Kidney (tissue), 13 donors: ENCODE measurements at regions not wholly inside any gene's neighbourhood (a gene's known extent, or its start where the extent isn't known, plus 50 kb on each side); places are given as distances from the start of the nearest gene placed in this dataset.

Experiments used
- DNase-seq, 5 donors: peaks; one replicate each; pipeline ENCODE4 v3.0.0-alpha.2; 2013 to 2020
- FAIRE-seq: peaks from 2 replicates; lab custom pipeline; 2012; peaks lifted over from hg19 to GRCh38; lab: Jason Lieb, UNC
- H3K27ac ChIP-seq, 2 donors: one replicate each; pipeline ENCODE4 v1.7.0; 2013; ENCODE audit warnings: low read depth in 2 of 2, low read length in 2 of 2, inconsistent platforms in 1 of 2
- H3K27me3 ChIP-seq: one replicate; pipeline ENCODE4 v1.7.1; 2013; ENCODE audit warnings: low read length, inconsistent platforms; ENCODE audit not compliant: control insufficient read depth, insufficient read depth
- H3K36me3 ChIP-seq, 3 donors: one replicate each; pipeline versions ENCODE4 v1.7.0 to v1.7.1; 2013; ENCODE audit warnings: low read length in 3 of 3, control low read depth in 1 of 3, inconsistent platforms in 1 of 3; ENCODE audit not compliant: insufficient read depth in 3 of 3, control insufficient read depth in 2 of 3
- H3K4me1 ChIP-seq, 3 donors: one replicate each; pipeline versions ENCODE4 v1.7.0 to v1.7.1; 2013; ENCODE audit warnings: low read length in 3 of 3, inconsistent platforms in 1 of 3, low read depth in 1 of 3; ENCODE audit not compliant: control insufficient read depth in 2 of 3, insufficient read depth in 2 of 3
- H3K4me3 ChIP-seq, 3 donors: one replicate each; pipeline versions ENCODE4 v1.7.0 to v1.8.1; 2013; ENCODE audit warnings: low read length in 3 of 3, control low read depth in 1 of 3, inconsistent platforms in 1 of 3
- H3K9ac ChIP-seq, 3 donors: one replicate each; pipeline versions ENCODE4 v1.7.0 to v1.7.1; 2013; ENCODE audit warnings: low read length in 3 of 3, control low read depth in 1 of 3, inconsistent platforms in 1 of 3
- H3K9me3 ChIP-seq, 3 donors: one replicate each; pipeline versions ENCODE4 v1.7.0 to v1.7.1; 2013; ENCODE audit warnings: low read length in 3 of 3, control low read depth in 1 of 3, inconsistent platforms in 1 of 3; ENCODE audit not compliant: control insufficient read depth in 2 of 3, insufficient read depth in 1 of 3
- CTCF ChIP-seq: IDR thresholded peaks from 3 replicates; pipeline ENCODE4 v1.5.1; 2012; ENCODE audit warnings: mild to moderate bottlenecking, moderate library complexity, borderline replicate concordance; ENCODE audit not compliant: insufficient read depth; ENCODE audit errors: extremely low read depth
- intact Hi-C: fragments of 100-400 bp; cut with DNase I; formaldehyde crosslinking; loops from one replicate; pipeline ENCODE4 v1.11.1; 2022
- donor health status: control.
- donor health status: control.
- donor health status: control.
- donor health status: control.
- donor health status: control.
- donor health status: DM: yes; HTN: yes; CAD: no.
- donor health status: Normal renal cell carcinoma (clear cell type).

GRCh38 chr3:147008458-147008857, 397.9 kb downstream of the ZIC4 start:
- DNase-seq = no peak
- Histone ChIP-seq H3K27ac (no peak overlapping the region), H3K36me3 (no peaks in the 10 kb centered on the region), H3K4me3 (no peak overlapping the region), H3K9ac (no peak overlapping the region), H3K27me3 (no peaks in the 10 kb centered on the region), H3K4me1 (no peaks in the 10 kb centered on the region), H3K9me3 (no peaks in the 10 kb centered on the region)
- FAIRE-seq = no peak
- intact Hi-C loops = no loop called here
- no peak for TF ChIP-seq CTCF

GRCh38 chr3:147007736-147008245, 398.6 kb downstream of the ZIC4 start:
- intact Hi-C loops = no loop called here
- Histone ChIP-seq H3K9me3 (no peaks in the 10 kb centered on the region), H3K27ac (no peak overlapping the region), H3K36me3 (no peaks in the 10 kb centered on the region), H3K9ac (no peak overlapping the region), H3K4me1 (no peaks in the 10 kb centered on the region), H3K27me3 (no peaks in the 10 kb centered on the region), H3K4me3 (no peak overlapping the region)
- DNase-seq = no peak
- TF ChIP-seq CTCF = no peak
- no peak for FAIRE-seq

GRCh38 chr3:147002721-147003120, 397.6 kb upstream of the PLSCR5 start:
- DNase-seq (no peak), FAIRE-seq (no peak)
- Histone ChIP-seq H3K4me1 (no peaks in the 10 kb centered on the region), H3K27ac (no peak overlapping the region), H3K36me3 (no peaks in the 10 kb centered on the region), H3K9me3 (no peaks in the 10 kb centered on the region), H3K4me3 (no peak overlapping the region), H3K27me3 (no peaks in the 10 kb centered on the region), H3K9ac (no peak overlapping the region)
- no peak for TF ChIP-seq CTCF
- intact Hi-C loops = no loop called here

- DNase-seq (no peak), FAIRE-seq (no peak)
- H3K4me3 ChIP-seq = no peak overlapping the region
- no peak overlapping the region for H3K27ac ChIP-seq
- H3K9me3 ChIP-seq = no peaks in the 10 kb centered on the region
- no peak for TF ChIP-seq CTCF
- intact Hi-C loops = no loop called here
- no peak overlapping the region for H3K9ac ChIP-seq
- H3K36me3 ChIP-seq = no peaks in the 10 kb centered on the region
- H3K27me3 ChIP-seq = no peaks in the 10 kb centered on the region
- H3K4me1 ChIP-seq = no peaks in the 10 kb centered on the region
Measured at GRCh38 chr3:147000274-147000673, 395.1 kb upstream of the PLSCR5 start.
